Liver (tissue), 8 donors: ENCODE measurements at regions not wholly inside any gene's neighbourhood (a gene's known extent, or its start where the extent isn't known, plus 50 kb on each side); places are given as distances from the start of the nearest gene placed in this dataset.

Experiments
- DNase-seq: peaks from one replicate; pipeline ENCODE4 v3.0.0-alpha.2; 2017; ENCODE audit warnings: low spot score
- H3K27ac ChIP-seq, 2 donors: one replicate each; pipeline ENCODE4 v1.7.0; 2013; ENCODE audit warnings: inconsistent platforms in 2 of 2, low read length in 2 of 2, control low read depth in 1 of 2, low read depth in 1 of 2, mild to moderate bottlenecking in 1 of 2
- H3K27me3 ChIP-seq, 4 donors: one replicate each; pipeline versions ENCODE4 v1.6.1 to v1.7.0; 2013; ENCODE audit warnings: low read length in 3 of 4, inconsistent platforms in 1 of 4, mild to moderate bottlenecking in 1 of 4, moderate library complexity in 1 of 4; ENCODE audit not compliant: control insufficient read depth in 4 of 4, insufficient read depth in 4 of 4
- H3K36me3 ChIP-seq, 4 donors: one replicate each; pipeline versions ENCODE4 v1.6.1 to v1.7.0; 2013; ENCODE audit warnings: low read length in 3 of 4, mild to moderate bottlenecking in 3 of 4, low read depth in 1 of 4, moderate library complexity in 1 of 4; ENCODE audit not compliant: control insufficient read depth in 4 of 4, insufficient read depth in 3 of 4
- H3K4me1 ChIP-seq, 4 donors: one replicate each; pipeline versions ENCODE4 v1.6.1 to v1.7.0; 2013; ENCODE audit warnings: low read length in 3 of 4, mild to moderate bottlenecking in 3 of 4, moderate library complexity in 1 of 4; ENCODE audit not compliant: control insufficient read depth in 4 of 4, insufficient read depth in 4 of 4
- H3K4me3 ChIP-seq, 3 donors: one replicate each; pipeline versions ENCODE4 v1.6.1 to v1.7.0; 2013; ENCODE audit warnings: low read length in 3 of 3, control low read depth in 1 of 3, low read depth in 1 of 3, mild to moderate bottlenecking in 1 of 3
- H3K9ac ChIP-seq, 2 donors: one replicate each; pipeline ENCODE4 v1.7.0; 2013; ENCODE audit warnings: low read length in 2 of 2, mild to moderate bottlenecking in 2 of 2, moderate library complexity in 2 of 2, control low read depth in 1 of 2, low read depth in 1 of 2
- H3K9me3 ChIP-seq, 4 donors: one replicate each; pipeline versions ENCODE4 v1.6.1 to v1.7.0; 2013; ENCODE audit warnings: low read length in 3 of 4; ENCODE audit not compliant: control insufficient read depth in 4 of 4
- ATF3 ChIP-seq: IDR thresholded peaks from 2 replicates; pipeline ENCODE4 v1.6.1; 2016; ENCODE audit warnings: antibody characterized with exemption
- CTCF ChIP-seq: fragments of 150-350 bp; IDR thresholded peaks from 2 replicates; pipeline ENCODE4 v1.5.1; 2017; ENCODE audit warnings: improper control_type of control experiment, low read depth, low read length; ENCODE audit not compliant: missing input control
- FOXA1 ChIP-seq: IDR thresholded peaks from 2 replicates; pipeline ENCODE4 v1.6.1; 2016; ENCODE audit warnings: antibody characterized with exemption
- FOXA2 ChIP-seq: IDR thresholded peaks from 2 replicates; pipeline ENCODE4 v1.6.1; 2016; ENCODE audit warnings: antibody characterized with exemption
- GABPA ChIP-seq, 2 donors: IDR thresholded peaks in 1 of 2; conservative IDR thresholded peaks in 1 of 2; 2 replicates each; pipeline ENCODE4 v1.6.1; 2016; ENCODE audit warnings: antibody characterized with exemption in 2 of 2, mild to moderate bottlenecking in 1 of 2, moderate library complexity in 1 of 2
- HNF4A ChIP-seq, 2 donors: conservative IDR thresholded peaks; 2 replicates each; pipeline ENCODE4 v1.6.1; 2016; ENCODE audit warnings: antibody characterized with exemption in 2 of 2, mild to moderate bottlenecking in 2 of 2
- HNF4G ChIP-seq: IDR thresholded peaks from 2 replicates; pipeline ENCODE4 v1.6.1; 2016; ENCODE audit warnings: antibody characterized with exemption
- JUND ChIP-seq, 2 donors: IDR thresholded peaks; 2 replicates each; pipeline ENCODE4 v1.6.1; 2016; ENCODE audit warnings: antibody characterized with exemption in 2 of 2
- MAX ChIP-seq: IDR thresholded peaks from 2 replicates; pipeline ENCODE4 v1.6.1; 2016; ENCODE audit warnings: antibody characterized with exemption
- NR2F2 ChIP-seq: IDR thresholded peaks from 2 replicates; pipeline ENCODE4 v1.6.1; 2016; ENCODE audit warnings: antibody characterized with exemption
- RAD21 ChIP-seq, 2 donors: IDR thresholded peaks; 2 replicates each; pipeline ENCODE4 v1.6.1; 2016; ENCODE audit warnings: antibody characterized with exemption in 2 of 2, mild to moderate bottlenecking in 2 of 2
- YY1 ChIP-seq: IDR thresholded peaks from 2 replicates; pipeline ENCODE4 v1.6.1; 2016; ENCODE audit warnings: antibody characterized with exemption, mild to moderate bottlenecking
- ZBTB33 ChIP-seq: IDR thresholded peaks from 2 replicates; pipeline ENCODE4 v1.6.1; 2016; ENCODE audit warnings: antibody characterized with exemption
- WGBS: extraction: QIAGEN DNeasy Blood & Tissue Kit; methylation state at CpG from one replicate; pipeline ENCODE4 v1.1.7; 2013; 5-methylcytosine and 5-hydroxymethylcytosine counted together
- donor health status: healthy.
- donor health status: healthy.
- donor health status: healthy.
- donor health status: healthy.
- donor health status: healthy.

GRCh38 chr14:34229140-34229539 is 232.9 kb downstream of the SPTSSA start:
- Histone ChIP-seq H3K9ac (no peak overlapping the region), H3K27ac (no peak overlapping the region), H3K4me1 (peaks cover 0 to 3% (median 0%) of the 10 kb centered on the region in 4 donors), H3K36me3 (no peaks in the 10 kb centered on the region), H3K4me3 (no peak overlapping the region), H3K27me3 (no peaks in the 10 kb centered on the region), H3K9me3 (no peaks in the 10 kb centered on the region)
- DNase-seq = no peak
- TF ChIP-seq ATF3 = no peak
- WGBS = 93% methylated on average over 7 of the region's 7 CpGs

GRCh38 chr14:34228650-34228976 is 233.4 kb downstream of the SPTSSA start:
- no peak overlapping the region for H3K9ac ChIP-seq
- DNase-seq = no peak
- H3K4me3 ChIP-seq = no peak overlapping the region
- TF ChIP-seq FOXA1 (no peak), ZBTB33 (no peak)
- peaks cover 0 to 3% (median 0%) of the 10 kb centered on the region in 4 donors for H3K4me1 ChIP-seq
- H3K27ac ChIP-seq = no peak overlapping the region
- no peaks in the 10 kb centered on the region for H3K36me3 ChIP-seq
- no peaks in the 10 kb centered on the region for H3K9me3 ChIP-seq
- WGBS = 84% methylated on average over 5 of the region's 5 CpGs
- no peaks in the 10 kb centered on the region for H3K27me3 ChIP-seq

GRCh38 chr14:34227834-34228649 is 234.0 kb downstream of the SPTSSA start:
- H3K4me3 ChIP-seq = no peak overlapping the region
- H3K36me3 ChIP-seq = no peaks in the 10 kb centered on the region
- H3K27ac ChIP-seq = no peak overlapping the region
- peak; percentile 62 for DNase-seq
- WGBS = 34% methylated on average over 22 of the region's 22 CpGs
- no peak overlapping the region for H3K9ac ChIP-seq
- H3K27me3 ChIP-seq = no peaks in the 10 kb centered on the region
- peaks cover 0 to 3% (median 0%) of the 10 kb centered on the region in 4 donors for H3K4me1 ChIP-seq
- TF ChIP-seq YY1 = no peak
- peak; percentile 70 for TF ChIP-seq CTCF
- peak; percentile 82 to 86 for TF ChIP-seq RAD21 (IDR thresholded peaks at IDR 0.05)
- H3K9me3 ChIP-seq = no peaks in the 10 kb centered on the region

GRCh38 chr14:34224221-34224620 is 237.8 kb downstream of the SPTSSA start:
- Histone ChIP-seq H3K27me3 (no peaks in the 10 kb centered on the region), H3K4me1 (peaks cover 0 to 3% (median 0%) of the 10 kb centered on the region in 4 donors), H3K36me3 (no peaks in the 10 kb centered on the region), H3K9me3 (no peaks in the 10 kb centered on the region), H3K27ac (no peak overlapping the region), H3K9ac (no peak overlapping the region), H3K4me3 (no peak overlapping the region)
- no peak for TF ChIP-seq ATF3
- TF ChIP-seq FOXA2 = no peak
- no peak for TF ChIP-seq HNF4G
- TF ChIP-seq HNF4A (conservative IDR thresholded peaks at IDR 0.05) = no peak
- TF ChIP-seq NR2F2 = no peak
- TF ChIP-seq JUND (IDR thresholded peaks at IDR 0.05) = no peak
- TF ChIP-seq CTCF = no peak
- TF ChIP-seq GABPA (IDR thresholded peaks at IDR 0.05 in 1 of 2, conservative IDR thresholded peaks at IDR 0.05 in 1 of 2) = no peak
- TF ChIP-seq YY1 = no peak
- TF ChIP-seq MAX = no peak
- no peak for DNase-seq
